HEK293T (cell line): ENCODE measurements at regions not wholly inside any gene's neighbourhood (a gene's known extent, or its start where the extent isn't known, plus 50 kb on each side); places are given as distances from the start of the nearest gene placed in this dataset.

ENCODE experiments used
- ARNT ChIP-seq: fragments of 450-650 bp; IDR thresholded peaks from 2 replicates; pipeline ENCODE4 v1.6.1; 2017; ENCODE audit warnings: mild to moderate bottlenecking
- CTBP1 ChIP-seq: fragments of 450-650 bp; IDR thresholded peaks from 2 replicates; pipeline ENCODE4 v1.6.1; 2016; ENCODE audit warnings: borderline replicate concordance
- ELF4 ChIP-seq: fragments of 450-650 bp; IDR thresholded peaks from 2 replicates; pipeline ENCODE4 v1.6.1; 2017; ENCODE audit warnings: antibody characterized with exemption
- HDGF ChIP-seq: fragments of 450-650 bp; IDR thresholded peaks from 2 replicates; pipeline ENCODE4 v1.6.1; 2017; ENCODE audit warnings: antibody characterized with exemption, borderline replicate concordance
- NFRKB ChIP-seq: fragments of 450-650 bp; IDR thresholded peaks from 2 replicates; pipeline ENCODE4 v1.6.1; 2016; ENCODE audit warnings: mild to moderate bottlenecking, moderate library complexity
- PKNOX1 ChIP-seq: fragments of 450-650 bp; IDR thresholded peaks from 2 replicates; pipeline ENCODE4 v1.6.1; 2016
- SP1 ChIP-seq: fragments of 450-650 bp; IDR thresholded peaks from 2 replicates; pipeline ENCODE4 v1.6.1; 2017
- SUZ12 ChIP-seq: fragments of 450-650 bp; IDR thresholded peaks from 2 replicates; pipeline ENCODE4 v1.6.1; 2016; ENCODE audit warnings: mild to moderate bottlenecking
- TARDBP ChIP-seq: fragments of 450-650 bp; IDR thresholded peaks from 2 replicates; pipeline ENCODE4 v1.6.1; 2016
- ZNF384 ChIP-seq: fragments of 450-650 bp; IDR thresholded peaks from 2 replicates; pipeline ENCODE4 v1.6.1; 2016

- no peak for TF ChIP-seq SP1
- no peak for TF ChIP-seq HDGF
- no peak for TF ChIP-seq SUZ12
- no peak for TF ChIP-seq ARNT
- TF ChIP-seq TARDBP = no peak
- no peak for TF ChIP-seq NFRKB
- no peak for TF ChIP-seq ELF4
- TF ChIP-seq ZNF384 = no peak
- no peak for TF ChIP-seq CTBP1
- TF ChIP-seq PKNOX1 = no peak
Observed at GRCh38 chr6:74651948-74652842, 553.7 kb downstream of the COL12A1 start.
